ENCODE measurements at regions not wholly inside any gene's neighbourhood (a gene's known extent, or its start where the extent isn't known, plus 50 kb on each side); places are given as distances from the start of the nearest gene placed in this dataset.

DNA sequence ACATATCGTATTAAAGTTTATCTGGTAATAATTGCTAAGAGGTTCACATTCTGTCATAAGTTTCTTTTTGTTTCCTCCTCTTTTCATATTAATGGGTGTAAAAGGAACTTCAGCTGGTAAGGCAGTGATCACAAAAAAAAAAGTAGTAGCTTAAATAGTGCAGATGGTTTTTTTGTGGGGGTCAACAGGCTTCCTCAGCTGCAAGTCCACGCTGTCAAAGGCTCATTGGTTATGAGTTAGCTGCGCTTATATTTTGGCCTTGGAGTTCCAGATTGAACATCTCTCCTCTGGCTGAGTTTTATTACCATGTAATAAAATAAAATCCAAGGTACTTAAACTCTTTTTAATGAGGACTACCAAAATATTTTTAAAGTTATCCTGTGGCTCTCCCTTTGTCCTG lies 277.0 kb upstream of the ZEB2 start:
- Histone ChIP-seq H3K4me2 (ENCODE audit: extremely low read depth, insufficient read depth, low read length) (no peak overlapping the region), H3K79me2 (ENCODE audit: control insufficient read depth, insufficient read depth, low read length) (no peaks in the 10 kb centered on the region), H3K27ac (ENCODE audit: insufficient read depth, low read length) (no peak overlapping the region), H3K9ac (ENCODE audit: insufficient read depth, low read length) (no peak overlapping the region), H4K20me1 (ENCODE audit: control insufficient read depth, extremely low read depth, insufficient read depth, low read length) (no peaks in the 10 kb centered on the region), H3K27me3 (ENCODE audit: control insufficient read depth, insufficient read depth, low read length) (no peaks in the 10 kb centered on the region), H2AFZ (ENCODE audit: low read length) (peak overlapping the region; percentile 45), H3K4me1 (ENCODE audit: control insufficient read depth, extremely low read depth, insufficient read depth, low read length) (no peaks in the 10 kb centered on the region), H3K36me3 (ENCODE audit: control insufficient read depth, insufficient read depth, low read length) (no peaks in the 10 kb centered on the region), H3K9me3 (ENCODE audit: control insufficient read depth, insufficient read depth, low read depth, low read length) (no peaks in the 10 kb centered on the region), H3K4me3 (replicated peaks in 1 of 4; ENCODE audit: control extremely low read depth in 1 of 4, insufficient read depth in 1 of 4, low read depth in 3 of 4, low read length in 4 of 4) (no peak overlapping the region)
- TF ChIP-seq, protein P1, sequence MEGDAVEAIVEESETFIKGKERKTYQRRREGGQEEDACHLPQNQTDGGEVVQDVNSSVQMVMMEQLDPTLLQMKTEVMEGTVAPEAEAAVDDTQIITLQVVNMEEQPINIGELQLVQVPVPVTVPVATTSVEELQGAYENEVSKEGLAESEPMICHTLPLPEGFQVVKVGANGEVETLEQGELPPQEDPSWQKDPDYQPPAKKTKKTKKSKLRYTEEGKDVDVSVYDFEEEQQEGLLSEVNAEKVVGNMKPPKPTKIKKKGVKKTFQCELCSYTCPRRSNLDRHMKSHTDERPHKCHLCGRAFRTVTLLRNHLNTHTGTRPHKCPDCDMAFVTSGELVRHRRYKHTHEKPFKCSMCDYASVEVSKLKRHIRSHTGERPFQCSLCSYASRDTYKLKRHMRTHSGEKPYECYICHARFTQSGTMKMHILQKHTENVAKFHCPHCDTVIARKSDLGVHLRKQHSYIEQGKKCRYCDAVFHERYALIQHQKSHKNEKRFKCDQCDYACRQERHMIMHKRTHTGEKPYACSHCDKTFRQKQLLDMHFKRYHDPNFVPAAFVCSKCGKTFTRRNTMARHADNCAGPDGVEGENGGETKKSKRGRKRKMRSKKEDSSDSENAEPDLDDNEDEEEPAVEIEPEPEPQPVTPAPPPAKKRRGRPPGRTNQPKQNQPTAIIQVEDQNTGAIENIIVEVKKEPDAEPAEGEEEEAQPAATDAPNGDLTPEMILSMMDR (conservative IDR thresholded peaks at IDR 0.05 in 1 of 2, IDR thresholded peaks at IDR 0.05 in 1 of 2; ENCODE audit: low read depth in 1 of 2, low read length in 2 of 2), result no peak
- no peak for TF ChIP-seq EZH2 (IDR thresholded peaks at IDR 0.05; ENCODE audit: low read length, missing control alignments)
- DNase-seq (ENCODE audit: low read depth in 2 of 2), result peak in 1 of 2 donors; percentile 29

DNA sequence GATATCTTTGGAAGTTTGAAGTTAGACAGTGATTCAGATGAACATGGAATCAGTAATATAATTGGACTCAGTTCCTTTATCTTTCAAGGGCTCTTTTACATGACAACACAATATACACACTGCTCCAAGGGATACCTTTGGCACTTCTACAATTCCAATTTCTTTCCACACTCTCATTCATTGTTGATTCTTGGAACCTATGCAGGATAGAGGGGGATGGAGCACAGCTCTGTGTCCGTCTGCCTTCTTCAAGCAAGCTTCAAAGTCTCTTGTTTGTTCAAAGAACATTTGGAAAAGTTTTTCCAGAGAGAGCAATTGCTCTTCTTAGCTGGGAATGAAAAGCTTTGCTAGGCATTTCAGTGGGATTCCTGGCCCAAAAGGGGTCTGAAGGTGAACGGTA lies 276.2 kb upstream of the ZEB2 start:
- no peaks in the 10 kb centered on the region for H3K9me3 ChIP-seq (ENCODE audit: control insufficient read depth, insufficient read depth, low read depth, low read length)
- no peaks in the 10 kb centered on the region for H3K36me3 ChIP-seq (ENCODE audit: control insufficient read depth, insufficient read depth, low read length)
- no peaks in the 10 kb centered on the region for H3K79me2 ChIP-seq (ENCODE audit: control insufficient read depth, insufficient read depth, low read length)
- no peak for DNase-seq (ENCODE audit: low read depth in 2 of 2)
- H3K4me1 ChIP-seq (ENCODE audit: control insufficient read depth, extremely low read depth, insufficient read depth, low read length), result no peaks in the 10 kb centered on the region
- H3K4me3 ChIP-seq (replicated peaks in 1 of 4; ENCODE audit: control extremely low read depth in 1 of 4, insufficient read depth in 1 of 4, low read depth in 3 of 4, low read length in 4 of 4), result no peak overlapping the region
- no peaks in the 10 kb centered on the region for H3K27me3 ChIP-seq (ENCODE audit: control insufficient read depth, insufficient read depth, low read length)
- no peaks in the 10 kb centered on the region for H4K20me1 ChIP-seq (ENCODE audit: control insufficient read depth, extremely low read depth, insufficient read depth, low read length)
- peak overlapping the region; percentile 45 for H2AFZ ChIP-seq (ENCODE audit: low read length)
- H3K9ac ChIP-seq (ENCODE audit: insufficient read depth, low read length), result no peak overlapping the region
- no peak overlapping the region for H3K27ac ChIP-seq (ENCODE audit: insufficient read depth, low read length)
- H3K4me2 ChIP-seq (ENCODE audit: extremely low read depth, insufficient read depth, low read length), result no peak overlapping the region
- TF ChIP-seq, protein P1 (conservative IDR thresholded peaks at IDR 0.05 in 1 of 2, IDR thresholded peaks at IDR 0.05 in 1 of 2; ENCODE audit: low read depth in 1 of 2, low read length in 2 of 2), result no peak
- no peak for TF ChIP-seq EZH2 (IDR thresholded peaks at IDR 0.05; ENCODE audit: low read length, missing control alignments)

DNA sequence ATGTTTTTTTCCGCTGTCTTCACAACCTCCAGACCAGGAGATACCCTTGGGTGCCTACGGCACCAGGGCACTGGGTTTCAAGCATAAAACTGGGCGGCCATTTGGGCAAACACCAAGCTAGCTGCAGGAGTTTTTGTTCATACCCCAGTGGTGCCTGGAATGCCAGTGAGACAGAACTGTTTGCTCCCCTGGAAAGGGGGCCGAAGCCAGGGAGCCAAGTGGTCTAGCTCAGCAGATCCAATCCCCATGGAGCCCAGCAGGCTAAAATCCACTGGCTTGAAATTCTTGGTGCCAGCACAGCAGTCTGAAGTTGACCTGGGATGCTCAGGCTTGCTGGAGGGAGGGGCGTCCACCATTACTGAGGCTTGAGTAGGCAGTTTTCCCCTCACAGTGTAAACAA lies 265.3 kb upstream of the ZEB2 start:
- Histone ChIP-seq H3K4me2 (ENCODE audit: extremely low read depth, insufficient read depth, low read length) (no peak overlapping the region), H3K79me2 (ENCODE audit: control insufficient read depth, insufficient read depth, low read length) (no peaks in the 10 kb centered on the region), H3K4me3 (replicated peaks in 1 of 4; ENCODE audit: control extremely low read depth in 1 of 4, insufficient read depth in 1 of 4, low read depth in 3 of 4, low read length in 4 of 4) (no peak overlapping the region), H3K27ac (ENCODE audit: insufficient read depth, low read length) (no peak overlapping the region), H3K9me3 (ENCODE audit: control insufficient read depth, insufficient read depth, low read depth, low read length) (no peaks in the 10 kb centered on the region), H4K20me1 (ENCODE audit: control insufficient read depth, extremely low read depth, insufficient read depth, low read length) (no peaks in the 10 kb centered on the region), H3K4me1 (ENCODE audit: control insufficient read depth, extremely low read depth, insufficient read depth, low read length) (no peaks in the 10 kb centered on the region), H3K36me3 (ENCODE audit: control insufficient read depth, insufficient read depth, low read length) (no peaks in the 10 kb centered on the region), H2AFZ (ENCODE audit: low read length) (no peak overlapping the region), H3K27me3 (ENCODE audit: control insufficient read depth, insufficient read depth, low read length) (no peaks in the 10 kb centered on the region), H3K9ac (ENCODE audit: insufficient read depth, low read length) (no peak overlapping the region)
- no peak for DNase-seq (ENCODE audit: low read depth in 2 of 2)
- TF ChIP-seq, protein P1 (conservative IDR thresholded peaks at IDR 0.05 in 1 of 2, IDR thresholded peaks at IDR 0.05 in 1 of 2; ENCODE audit: low read depth in 1 of 2, low read length in 2 of 2), result no peak
- TF ChIP-seq EZH2 (IDR thresholded peaks at IDR 0.05; ENCODE audit: low read length, missing control alignments), result no peak

Measured in fibroblast of lung (primary cell).